NB4 (cell line): ENCODE measurements at regions not wholly inside any gene's neighbourhood (a gene's known extent, or its start where the extent isn't known, plus 50 kb on each side); places are given as distances from the start of the nearest gene placed in this dataset.

ENCODE experiments used
- DNase-seq: peaks from one replicate; pipeline ENCODE4 v3.0.0; 2010; ENCODE audit warnings: low read depth
- H3K4me3 ChIP-seq: one replicate; pipeline ENCODE4 v1.5.1; 2011; ENCODE audit warnings: mild to moderate bottlenecking, low read depth, low read length, moderate library complexity
- MYC ChIP-seq: IDR thresholded peaks from 2 replicates; pipeline ENCODE4 v1.6.1; 2011; ENCODE audit warnings: low read depth, low read length
- POLR2A ChIP-seq: IDR thresholded peaks from 2 replicates; pipeline ENCODE4 v1.6.1; 2011; ENCODE audit warnings: mild to moderate bottlenecking; ENCODE audit not compliant: insufficient read length; ENCODE audit errors: extremely low read depth
- TF ChIP-seq, protein P1 (sequence below): IDR thresholded peaks from 2 replicates; pipeline ENCODE4 v1.6.1; 2011; ENCODE audit warnings: low read depth, low read length
- TF ChIP-seq, protein P2 (sequence below): IDR thresholded peaks from one replicate; pipeline ENCODE4 v1.5.1; 2012; ENCODE audit warnings: low read depth, low read length

DNA sequence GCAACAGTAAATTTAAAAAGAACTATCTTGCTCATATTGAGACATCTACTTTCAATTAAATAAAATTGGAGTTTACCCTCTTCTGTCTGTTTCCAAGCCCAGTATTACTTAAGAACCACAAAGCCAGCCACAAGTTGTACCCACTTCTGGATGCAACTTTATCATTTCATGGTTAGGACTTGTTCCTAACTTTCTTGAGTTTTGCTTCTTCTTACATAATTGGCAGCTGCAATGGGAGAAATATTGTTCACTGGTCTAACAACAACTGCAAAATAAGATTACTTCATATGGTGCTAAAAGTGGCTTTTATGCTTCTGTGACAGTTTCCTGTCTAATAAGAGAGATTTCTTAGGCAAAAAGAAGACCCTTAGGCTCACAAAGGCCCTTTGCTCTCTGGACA, 240.6 kb downstream of the OTOL1 start:
- H3K4me3 ChIP-seq, result no peak overlapping the region
- no peak for DNase-seq
- TF ChIP-seq MYC (no peak), POLR2A (no peak)
- TF ChIP-seq, protein P1, sequence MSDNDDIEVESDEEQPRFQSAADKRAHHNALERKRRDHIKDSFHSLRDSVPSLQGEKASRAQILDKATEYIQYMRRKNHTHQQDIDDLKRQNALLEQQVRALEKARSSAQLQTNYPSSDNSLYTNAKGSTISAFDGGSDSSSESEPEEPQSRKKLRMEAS, result no peak
- TF ChIP-seq, protein P2, sequence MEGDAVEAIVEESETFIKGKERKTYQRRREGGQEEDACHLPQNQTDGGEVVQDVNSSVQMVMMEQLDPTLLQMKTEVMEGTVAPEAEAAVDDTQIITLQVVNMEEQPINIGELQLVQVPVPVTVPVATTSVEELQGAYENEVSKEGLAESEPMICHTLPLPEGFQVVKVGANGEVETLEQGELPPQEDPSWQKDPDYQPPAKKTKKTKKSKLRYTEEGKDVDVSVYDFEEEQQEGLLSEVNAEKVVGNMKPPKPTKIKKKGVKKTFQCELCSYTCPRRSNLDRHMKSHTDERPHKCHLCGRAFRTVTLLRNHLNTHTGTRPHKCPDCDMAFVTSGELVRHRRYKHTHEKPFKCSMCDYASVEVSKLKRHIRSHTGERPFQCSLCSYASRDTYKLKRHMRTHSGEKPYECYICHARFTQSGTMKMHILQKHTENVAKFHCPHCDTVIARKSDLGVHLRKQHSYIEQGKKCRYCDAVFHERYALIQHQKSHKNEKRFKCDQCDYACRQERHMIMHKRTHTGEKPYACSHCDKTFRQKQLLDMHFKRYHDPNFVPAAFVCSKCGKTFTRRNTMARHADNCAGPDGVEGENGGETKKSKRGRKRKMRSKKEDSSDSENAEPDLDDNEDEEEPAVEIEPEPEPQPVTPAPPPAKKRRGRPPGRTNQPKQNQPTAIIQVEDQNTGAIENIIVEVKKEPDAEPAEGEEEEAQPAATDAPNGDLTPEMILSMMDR, result no peak

GRCh38 chr3:161740421-161740820, 243.8 kb downstream of the OTOL1 start:
- H3K4me3 ChIP-seq, result no peak overlapping the region
- TF ChIP-seq, protein P1, result no peak
- TF ChIP-seq, protein P2, result no peak
- TF ChIP-seq MYC, result no peak
- no peak for TF ChIP-seq POLR2A
- no peak for DNase-seq

- no peak overlapping the region for H3K4me3 ChIP-seq
- TF ChIP-seq POLR2A (no peak), MYC (no peak)
- TF ChIP-seq, protein P1, result no peak
- TF ChIP-seq, protein P2, result no peak
- DNase-seq, result no peak
Measured at GRCh38 chr3:161744366-161744765, 247.8 kb downstream of the OTOL1 start.

DNA sequence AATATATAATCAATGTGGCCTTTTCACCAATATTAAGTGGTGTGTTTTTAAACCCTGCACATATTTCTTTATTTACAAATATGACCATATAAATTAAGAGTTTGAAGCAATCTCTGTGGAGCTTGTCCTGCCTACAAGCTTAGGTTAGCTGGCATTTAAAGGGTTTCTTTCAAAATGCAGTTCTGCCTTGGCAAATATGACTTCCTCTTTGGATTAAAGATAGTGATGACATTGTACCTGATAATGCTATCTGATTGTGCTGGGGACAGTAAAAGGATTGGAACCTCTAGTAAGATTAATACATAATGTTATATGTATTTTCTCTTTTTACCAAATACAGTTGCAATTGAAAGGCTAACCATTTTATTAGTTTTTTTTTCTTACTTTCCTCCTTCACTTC, 249.1 kb downstream of the OTOL1 start:
- TF ChIP-seq, protein P1, result no peak
- TF ChIP-seq MYC (no peak), POLR2A (no peak)
- TF ChIP-seq, protein P2, result no peak
- DNase-seq, result no peak
- no peak overlapping the region for H3K4me3 ChIP-seq

- DNase-seq, result no peak
- TF ChIP-seq, protein P1, result no peak
- TF ChIP-seq, protein P2, result no peak
- TF ChIP-seq MYC, result no peak
- no peak for TF ChIP-seq POLR2A
- H3K4me3 ChIP-seq, result no peak overlapping the region
Measured at GRCh38 chr3:161748049-161748448, 251.4 kb downstream of the OTOL1 start.
